Esophagus muscularis mucosa (tissue), 4 donors: ENCODE measurements at regions not wholly inside any gene's neighbourhood (a gene's known extent, or its start where the extent isn't known, plus 50 kb on each side); places are given as distances from the start of the nearest gene placed in this dataset.
"Not testable (repeated sequence)": the region's sequence is repeated elsewhere in the genome, so short reads cannot be mapped to it uniquely, and the experiment has no call there.

Experiments used
- DNase-seq: peaks from one replicate; pipeline ENCODE4 v3.0.0-alpha.2; 2017; ENCODE audit errors: extremely low spot score
- H3K27ac ChIP-seq, 4 donors: fragments of 200-600 bp; sonication (generic); replicated peaks in 1 of 4; 1 replicate in 3 of 4; 2 replicates in 1 of 4; pipeline ENCODE4 v1.5.1; 2016 to 2019; ENCODE audit warnings: mild to moderate bottlenecking in 1 of 4
- H3K27me3 ChIP-seq, 4 donors: fragments of 200-600 bp; sonication (generic); one replicate each; pipeline versions ENCODE4 v1.5.1 to v1.6.0; 2016 to 2019
- H3K36me3 ChIP-seq, 4 donors: fragments of 200-600 bp; sonication (generic); one replicate each; pipeline ENCODE4 v1.5.1; 2016 to 2019
- H3K4me1 ChIP-seq, 4 donors: fragments of 200-600 bp; sonication (generic); one replicate each; pipeline ENCODE4 v1.5.1; 2016 to 2019
- H3K4me3 ChIP-seq, 4 donors: fragments of 200-600 bp; sonication (generic); 1 replicate in 2 of 4; 2 replicates in 2 of 4; pipeline ENCODE4 v1.5.1; 2016 to 2019; ENCODE audit warnings: mild to moderate bottlenecking in 4 of 4, moderate library complexity in 1 of 4
- H3K9me3 ChIP-seq, 4 donors: fragments of 200-600 bp; sonication (generic); 1 replicate in 3 of 4; 2 replicates in 1 of 4; pipeline ENCODE4 v1.5.1; 2016 to 2019
- EP300 ChIP-seq: sonication (generic); formaldehyde crosslinking; IDR thresholded peaks from one replicate; pipeline ENCODE4 v1.6.1; 2017; ENCODE audit warnings: antibody characterized with exemption
- POLR2A ChIP-seq: fragments of 450-650 bp; IDR thresholded peaks from one replicate; pipeline ENCODE4 v1.6.1; 2017; ENCODE audit warnings: antibody characterized with exemption, moderate library complexity, mild to moderate bottlenecking, low read depth
- POLR2AphosphoS5 ChIP-seq, 2 donors: sonication (generic); formaldehyde crosslinking; IDR thresholded peaks; one replicate each; pipeline ENCODE4 v1.6.1; 2017; ENCODE audit warnings: antibody characterized with exemption in 2 of 2
- WGBS: methylation state at CpG from one replicate; pipeline ENCODE4 v1.1.5; 2018; 5-methylcytosine and 5-hydroxymethylcytosine counted together
- intact Hi-C: fragments of 100-400 bp; cut with DNase I; formaldehyde crosslinking; loops from one replicate; pipeline ENCODE4 v1.15.1; 2023
- TF ChIP-seq, protein P1 (sequence below), 3 experiments: fragments of 200-600 bp in 2 of 3; fragments of 450-650 bp in 1 of 3; sonication (generic) in 2 of 3; IDR thresholded peaks; one replicate each; pipeline ENCODE4 v1.5.1; 2017 to 2019; ENCODE audit warnings: antibody characterized with exemption in 3 of 3, mild to moderate bottlenecking in 2 of 3, moderate library complexity in 1 of 3

DNA sequence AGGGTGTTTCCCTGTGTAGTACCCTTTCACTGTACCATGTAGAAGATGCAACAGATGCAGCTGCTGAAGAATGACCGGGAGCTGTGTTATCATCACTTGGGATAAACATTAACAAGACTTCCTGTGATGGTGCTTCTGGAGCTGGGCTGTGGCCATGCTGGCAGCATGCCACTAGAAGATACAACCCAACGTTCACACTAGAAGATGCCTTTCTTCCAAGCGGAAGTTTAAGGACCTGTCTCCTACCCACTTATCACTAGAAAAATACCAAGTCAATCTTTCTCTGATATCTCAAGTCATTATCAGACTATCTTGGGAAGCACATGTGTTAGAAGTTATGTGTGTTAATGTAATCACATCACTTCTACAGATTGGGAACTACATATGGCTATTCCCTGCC, 953.5 kb downstream of the CNTNAP5 start:
- DNase-seq = no peak
- Histone ChIP-seq H3K9me3 (no peaks in the 10 kb centered on the region), H3K36me3 (no peaks in the 10 kb centered on the region), H3K27me3 (no peaks in the 10 kb centered on the region), H3K27ac (no peak overlapping the region), H3K4me1 (peaks cover 0 to 4% (median 2%) of the 10 kb centered on the region in 4 donors), H3K4me3 (no peak overlapping the region)
- TF ChIP-seq POLR2AphosphoS5 (IDR thresholded peaks at IDR 0.05) = no peak
- TF ChIP-seq, protein P1, sequence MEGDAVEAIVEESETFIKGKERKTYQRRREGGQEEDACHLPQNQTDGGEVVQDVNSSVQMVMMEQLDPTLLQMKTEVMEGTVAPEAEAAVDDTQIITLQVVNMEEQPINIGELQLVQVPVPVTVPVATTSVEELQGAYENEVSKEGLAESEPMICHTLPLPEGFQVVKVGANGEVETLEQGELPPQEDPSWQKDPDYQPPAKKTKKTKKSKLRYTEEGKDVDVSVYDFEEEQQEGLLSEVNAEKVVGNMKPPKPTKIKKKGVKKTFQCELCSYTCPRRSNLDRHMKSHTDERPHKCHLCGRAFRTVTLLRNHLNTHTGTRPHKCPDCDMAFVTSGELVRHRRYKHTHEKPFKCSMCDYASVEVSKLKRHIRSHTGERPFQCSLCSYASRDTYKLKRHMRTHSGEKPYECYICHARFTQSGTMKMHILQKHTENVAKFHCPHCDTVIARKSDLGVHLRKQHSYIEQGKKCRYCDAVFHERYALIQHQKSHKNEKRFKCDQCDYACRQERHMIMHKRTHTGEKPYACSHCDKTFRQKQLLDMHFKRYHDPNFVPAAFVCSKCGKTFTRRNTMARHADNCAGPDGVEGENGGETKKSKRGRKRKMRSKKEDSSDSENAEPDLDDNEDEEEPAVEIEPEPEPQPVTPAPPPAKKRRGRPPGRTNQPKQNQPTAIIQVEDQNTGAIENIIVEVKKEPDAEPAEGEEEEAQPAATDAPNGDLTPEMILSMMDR (IDR thresholded peaks at IDR 0.05) = no peak
- WGBS = 63% methylated on average over 3 of the region's 3 CpGs
- intact Hi-C loops = no loop called here

DNA sequence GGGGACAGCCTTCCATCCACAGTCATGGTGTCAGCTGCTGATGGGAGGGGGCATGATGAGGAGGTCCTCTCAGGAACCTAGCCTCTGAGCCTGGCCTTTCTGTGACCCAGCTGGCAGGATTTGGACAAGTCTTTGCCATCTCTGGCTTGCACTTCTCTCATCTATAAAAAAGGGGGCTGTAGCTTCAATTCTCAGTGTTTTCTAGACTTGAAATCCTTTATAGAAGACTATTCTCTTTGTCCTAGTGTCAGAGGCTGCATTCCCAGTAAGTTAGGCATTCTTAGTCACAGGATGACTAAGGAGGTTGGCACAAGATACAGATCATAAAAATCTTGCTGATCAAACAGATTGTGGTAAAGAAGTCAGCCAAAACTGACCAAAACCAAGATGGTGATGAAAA, 958.5 kb downstream of the CNTNAP5 start:
- TF ChIP-seq POLR2A = no peak
- TF ChIP-seq, protein P1 (IDR thresholded peaks at IDR 0.05) = no peak
- no peak for TF ChIP-seq EP300
- no peak for TF ChIP-seq POLR2AphosphoS5 (IDR thresholded peaks at IDR 0.05)
- H3K27me3 ChIP-seq = no peaks in the 10 kb centered on the region

DNA sequence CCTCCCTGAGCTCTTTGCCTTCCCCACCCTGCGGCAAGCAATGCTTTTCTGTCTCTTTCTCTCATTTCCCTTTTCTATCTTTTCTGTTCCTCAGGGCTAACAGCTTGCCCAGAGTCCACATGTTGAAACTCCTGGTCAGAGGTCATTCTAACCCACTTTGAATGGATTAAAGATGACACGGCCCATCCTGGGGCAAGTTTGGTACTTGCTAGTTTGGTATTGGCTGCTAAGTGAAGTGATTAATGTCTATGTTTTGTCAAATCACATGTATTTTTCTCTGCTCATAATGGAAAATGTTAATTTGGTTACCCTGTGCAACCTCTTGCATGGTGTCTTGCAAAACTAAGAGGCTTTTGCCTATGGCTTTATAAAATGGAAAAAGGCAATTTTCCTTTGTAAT, 960.2 kb downstream of the CNTNAP5 start:
- Histone ChIP-seq H3K27me3 (no peaks in the 10 kb centered on the region), H3K36me3 (no peaks in the 10 kb centered on the region), H3K9me3 (no peaks in the 10 kb centered on the region), H3K27ac (no peak overlapping the region), H3K4me1 (no peaks in the 10 kb centered on the region), H3K4me3 (no peak overlapping the region)
- DNase-seq = no peak
- intact Hi-C loops = no loop called here
- TF ChIP-seq POLR2A (no peak), POLR2AphosphoS5 (IDR thresholded peaks at IDR 0.05) (no peak), EP300 (no peak)
- TF ChIP-seq, protein P1 (IDR thresholded peaks at IDR 0.05) = no peak
- 78% methylated on average over 2 of the region's 2 CpGs for WGBS

More for the DNA sequence above, 958.5 kb downstream of the CNTNAP5 start:
- intact Hi-C loops = no loop called here
- Histone ChIP-seq H3K36me3 (no peaks in the 10 kb centered on the region), H3K9me3 (no peaks in the 10 kb centered on the region), H3K4me3 (no peak overlapping the region), H3K27ac (no peak overlapping the region), H3K4me1 (no peaks in the 10 kb centered on the region)
- DNase-seq = no peak

DNA sequence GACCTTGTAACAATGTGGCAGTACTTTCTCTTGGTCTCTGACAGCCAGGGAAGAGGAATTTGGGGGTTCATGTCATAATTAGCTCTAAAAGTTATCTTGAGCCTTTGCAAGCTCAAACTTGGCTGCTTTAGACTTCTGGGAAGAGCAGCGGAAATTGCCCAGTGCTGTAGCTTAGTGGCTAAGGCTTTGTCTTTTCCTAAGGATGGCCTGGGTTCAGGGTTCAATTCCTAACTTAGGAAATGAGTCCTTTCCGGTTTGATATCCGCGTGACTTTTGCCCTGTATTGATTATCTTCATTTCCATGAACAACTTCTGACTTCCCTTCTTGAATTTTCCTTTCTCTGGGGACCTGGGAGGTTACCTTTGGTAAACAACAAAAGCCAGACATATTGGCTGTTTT, 961.0 kb downstream of the CNTNAP5 start:
- 54% methylated on average over 4 of the region's 4 CpGs for WGBS
- no peak for DNase-seq
- Histone ChIP-seq H3K27ac (no peak overlapping the region), H3K27me3 (no peaks in the 10 kb centered on the region), H3K4me3 (no peak overlapping the region), H3K36me3 (no peaks in the 10 kb centered on the region), H3K4me1 (no peaks in the 10 kb centered on the region), H3K9me3 (no peaks in the 10 kb centered on the region)
- intact Hi-C loops = no loop called here
- TF ChIP-seq POLR2AphosphoS5 (IDR thresholded peaks at IDR 0.05) = no peak
- no peak for TF ChIP-seq EP300
- TF ChIP-seq POLR2A = no peak
- TF ChIP-seq, protein P1 (IDR thresholded peaks at IDR 0.05) = no peak

DNA sequence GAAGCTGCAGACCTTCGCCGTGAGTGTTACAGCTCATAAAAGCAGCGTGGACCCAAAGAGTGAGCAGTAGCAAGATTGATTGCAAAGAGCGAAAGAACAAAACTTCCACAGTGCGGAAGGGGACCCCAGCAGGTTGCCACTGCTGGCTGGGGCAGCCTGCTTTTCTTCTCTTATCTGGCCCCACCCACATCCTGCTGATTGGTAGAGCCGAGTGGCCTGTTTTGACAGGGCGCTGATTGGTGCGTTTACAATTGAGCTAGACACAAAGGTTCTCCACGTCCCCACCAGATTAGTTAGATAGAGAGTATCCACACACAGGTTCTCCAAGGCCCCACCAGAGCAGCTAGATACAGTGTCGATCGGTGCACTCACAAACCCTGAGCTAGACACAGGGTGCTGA, 961.8 kb downstream of the CNTNAP5 start:
- H3K27ac ChIP-seq, H3K36me3 ChIP-seq, H3K9me3 ChIP-seq, DNase-seq, H3K4me3 ChIP-seq, intact Hi-C loops, H3K4me1 ChIP-seq, H3K27me3 ChIP-seq: not testable (repeated sequence)
- 90% methylated on average over 11 of the region's 11 CpGs for WGBS

DNA sequence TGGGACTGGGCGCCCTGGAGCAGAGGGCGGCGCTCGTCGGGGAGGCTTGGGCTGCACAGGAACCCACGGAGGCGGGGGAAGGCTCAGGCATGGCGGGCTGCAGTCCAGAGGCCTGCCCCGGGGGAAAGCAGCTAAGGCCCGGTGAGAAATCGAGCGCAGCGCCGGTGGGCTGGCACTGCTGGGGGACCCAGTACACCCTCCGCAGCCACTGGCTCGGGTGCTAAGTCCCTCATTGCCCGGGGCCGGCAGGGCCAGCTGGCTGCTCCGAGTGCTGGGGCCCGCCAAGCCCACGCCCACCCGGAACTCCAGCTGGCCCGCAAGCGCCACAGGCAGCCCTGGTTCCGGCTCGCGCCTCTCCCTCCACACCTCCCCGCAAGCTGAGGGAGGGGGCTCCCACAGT, 962.3 kb downstream of the CNTNAP5 start:
- H3K4me3 ChIP-seq, H3K36me3 ChIP-seq, H3K4me1 ChIP-seq, H3K9me3 ChIP-seq, intact Hi-C loops, DNase-seq, H3K27me3 ChIP-seq, H3K27ac ChIP-seq: not testable (repeated sequence)
- 100% methylated on average over 1 of the region's 28 CpGs for WGBS
